HT-29 (cell line): ENCODE measurements at regions not wholly inside any gene's neighbourhood (a gene's known extent, or its start where the extent isn't known, plus 50 kb on each side); places are given as distances from the start of the nearest gene placed in this dataset.
A peak's percentile ranks its signal among the peaks of the same experiment; 100 is the strongest.
"Not testable (repeated sequence)": the region's sequence is repeated elsewhere in the genome, so short reads cannot be mapped to it uniquely, and the experiment has no call there.

Experiments
- DNase-seq: peaks from one replicate; pipeline ENCODE4 v3.0.0-alpha.2; 2015; ENCODE audit warnings: low spot score

GRCh38 chr10:91745090-91745831 lies 53.0 kb upstream of the TNKS2 start:
- DNase-seq, result peak; percentile 52

DNA sequence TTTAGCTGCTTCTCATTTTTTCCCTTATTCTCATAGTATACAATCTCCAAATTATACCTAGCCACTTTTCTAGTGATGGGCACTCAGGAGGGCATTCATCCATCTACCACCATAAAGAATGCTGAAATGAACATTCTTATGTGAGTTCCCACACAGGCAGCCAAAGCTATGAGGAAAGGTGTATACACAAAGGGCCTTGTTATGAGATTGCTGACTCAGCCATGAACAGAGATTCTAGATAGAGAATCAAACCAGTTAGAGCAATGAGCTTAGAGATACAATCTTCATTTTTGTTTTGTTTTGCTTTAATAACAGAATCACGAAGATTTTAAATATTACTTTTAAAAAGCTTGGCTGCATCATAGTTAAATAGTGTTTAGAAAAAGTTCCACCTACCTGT lies 54.8 kb upstream of the TNKS2 start:
- no peak for DNase-seq

DNA sequence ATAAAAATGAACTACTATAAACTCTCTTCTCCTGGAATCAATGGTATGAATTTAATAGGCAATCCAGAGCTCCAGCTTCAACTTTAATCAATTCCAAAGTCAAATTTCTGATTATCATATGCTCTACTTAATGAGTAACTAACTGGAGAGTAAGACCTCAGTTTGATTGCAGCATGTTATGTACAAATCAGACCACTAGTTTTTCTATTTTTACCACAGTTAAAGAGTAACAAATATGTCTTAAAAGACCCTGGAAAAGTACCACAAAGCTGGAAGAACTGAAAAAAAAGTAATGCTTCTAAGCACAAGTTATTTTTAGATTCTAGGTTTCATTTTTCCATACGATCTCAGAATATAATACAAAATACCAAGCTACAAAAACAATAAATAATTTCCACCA lies 56.0 kb upstream of the TNKS2 start:
- no peak for DNase-seq

- no peak for DNase-seq
Observed at GRCh38 chr10:91741356-91741755, 56.9 kb upstream of the TNKS2 start.

DNA sequence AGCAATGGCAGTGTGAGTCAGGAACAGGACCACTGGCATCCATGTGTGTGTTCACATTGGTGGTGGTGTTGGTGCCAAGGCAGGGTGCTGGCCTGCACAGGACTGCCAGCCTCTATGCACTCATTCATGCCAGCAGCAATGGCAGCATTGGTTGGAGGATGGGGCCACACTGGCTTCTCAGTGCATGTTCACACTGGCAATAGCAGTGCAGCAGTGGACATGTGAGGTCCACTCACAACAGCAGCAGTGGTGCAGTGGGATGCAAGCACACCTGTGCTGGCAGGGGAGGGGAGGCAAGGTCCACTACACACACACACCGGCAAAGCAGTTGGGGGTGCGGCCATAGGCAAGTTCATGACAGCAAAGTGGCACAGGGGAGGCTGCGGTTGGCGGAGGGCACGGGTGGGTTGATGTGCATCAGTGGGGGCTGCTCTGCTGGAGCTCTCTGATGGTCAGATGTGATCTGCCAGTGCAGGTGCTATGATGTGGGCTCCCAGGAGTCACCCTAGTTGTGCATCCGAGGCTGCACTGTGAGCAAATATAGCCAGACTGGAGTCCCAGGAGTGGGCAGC lies 57.8 kb upstream of the TNKS2 start:
- no peak for DNase-seq

GRCh38 chr10:91732265-91732664 lies 66.0 kb upstream of the TNKS2 start:
- DNase-seq, result not testable (repeated sequence)

GRCh38 chr10:91729339-91729738 lies 68.9 kb upstream of the TNKS2 start:
- DNase-seq, result not testable (repeated sequence)

- no peak for DNase-seq
Observed at GRCh38 chr10:91726355-91726754, 71.9 kb upstream of the TNKS2 start.

- DNase-seq, result no peak
Observed at GRCh38 chr10:91724933-91725332, 73.3 kb upstream of the TNKS2 start.

DNA sequence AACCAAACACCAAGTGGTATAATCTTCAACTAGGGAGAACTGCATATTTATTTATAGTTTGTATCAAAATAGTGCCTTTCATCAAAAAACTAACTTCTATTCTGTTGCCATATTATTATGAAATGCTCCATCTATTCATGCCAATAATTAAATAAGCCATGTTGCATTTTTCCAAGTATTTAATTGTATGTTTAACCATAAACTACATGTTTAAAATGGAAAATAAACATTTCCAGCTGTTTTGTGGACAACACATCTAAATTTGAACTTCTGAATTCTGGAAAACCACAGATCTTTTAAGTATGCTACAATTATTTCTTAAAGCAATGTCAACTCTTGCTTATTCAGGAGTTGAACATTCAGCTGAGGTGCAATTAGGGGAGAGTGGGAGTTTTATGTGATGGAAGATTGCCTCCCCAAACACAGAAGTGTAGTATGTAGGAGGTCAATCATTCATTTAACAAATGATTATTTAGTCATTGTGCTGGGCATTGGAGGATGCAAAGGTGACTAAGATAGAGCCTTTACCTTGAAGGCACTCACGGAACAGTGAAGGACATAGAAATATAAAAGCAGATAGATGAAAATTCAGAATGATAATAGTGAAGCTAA lies 80.7 kb upstream of the PPP1R3C start:
- DNase-seq, result no peak

DNA sequence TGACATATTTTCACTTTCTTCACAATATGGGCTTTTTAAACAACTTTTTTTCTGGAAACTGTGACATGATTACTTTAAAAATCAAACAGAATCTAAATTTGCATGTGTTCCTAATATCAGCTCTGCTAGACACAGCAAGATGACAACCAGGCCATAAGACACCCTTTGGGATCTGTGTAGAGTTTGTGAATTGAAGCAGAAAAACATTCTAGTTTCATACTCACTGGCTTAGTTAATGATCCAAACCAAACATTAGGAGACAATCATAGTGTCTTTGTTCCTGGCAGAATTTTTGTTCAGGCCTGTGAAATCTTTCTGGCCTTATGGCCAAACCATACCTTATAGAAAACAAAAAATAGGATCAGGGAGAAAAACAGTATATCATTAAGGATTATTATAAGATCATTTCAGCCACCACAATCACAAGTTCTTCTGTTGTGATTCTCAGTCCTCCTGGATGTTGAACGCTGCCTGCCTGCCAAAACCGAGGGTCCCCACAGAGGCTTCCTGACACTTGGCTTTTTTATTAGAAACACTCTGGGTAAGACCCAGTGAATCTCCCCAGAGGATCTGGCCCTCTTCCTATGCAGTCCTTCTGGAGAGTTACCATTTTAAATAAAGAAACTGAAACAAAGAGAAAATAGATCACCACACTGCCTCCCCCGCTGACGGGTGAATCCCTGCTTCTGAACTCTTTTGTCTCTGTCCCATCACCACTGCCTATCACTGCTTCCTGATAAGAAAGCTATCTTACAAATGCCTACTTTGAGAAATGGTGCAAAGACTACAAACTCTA lies 79.2 kb upstream of the PPP1R3C start:
- no peak for DNase-seq

DNA sequence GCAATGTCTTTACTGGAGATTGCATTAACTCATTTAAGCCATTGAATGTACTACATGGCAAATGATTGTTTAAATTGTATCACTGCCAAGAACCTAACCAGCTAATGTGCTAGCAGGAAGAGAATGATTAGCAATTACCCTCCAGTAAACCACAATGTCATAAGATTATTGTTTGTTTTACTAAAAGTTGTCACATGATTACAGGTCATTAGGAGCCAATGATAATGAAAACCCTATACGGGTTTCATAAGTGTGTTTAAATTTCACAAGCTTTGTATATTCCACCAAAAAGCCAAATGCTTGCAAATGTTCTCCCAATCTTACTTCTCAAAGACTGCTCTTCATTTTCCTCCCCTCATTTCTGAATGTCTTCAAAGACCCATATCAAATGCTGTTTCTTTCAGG lies 76.5 kb upstream of the PPP1R3C start:
- peak; percentile 52 for DNase-seq

DNA sequence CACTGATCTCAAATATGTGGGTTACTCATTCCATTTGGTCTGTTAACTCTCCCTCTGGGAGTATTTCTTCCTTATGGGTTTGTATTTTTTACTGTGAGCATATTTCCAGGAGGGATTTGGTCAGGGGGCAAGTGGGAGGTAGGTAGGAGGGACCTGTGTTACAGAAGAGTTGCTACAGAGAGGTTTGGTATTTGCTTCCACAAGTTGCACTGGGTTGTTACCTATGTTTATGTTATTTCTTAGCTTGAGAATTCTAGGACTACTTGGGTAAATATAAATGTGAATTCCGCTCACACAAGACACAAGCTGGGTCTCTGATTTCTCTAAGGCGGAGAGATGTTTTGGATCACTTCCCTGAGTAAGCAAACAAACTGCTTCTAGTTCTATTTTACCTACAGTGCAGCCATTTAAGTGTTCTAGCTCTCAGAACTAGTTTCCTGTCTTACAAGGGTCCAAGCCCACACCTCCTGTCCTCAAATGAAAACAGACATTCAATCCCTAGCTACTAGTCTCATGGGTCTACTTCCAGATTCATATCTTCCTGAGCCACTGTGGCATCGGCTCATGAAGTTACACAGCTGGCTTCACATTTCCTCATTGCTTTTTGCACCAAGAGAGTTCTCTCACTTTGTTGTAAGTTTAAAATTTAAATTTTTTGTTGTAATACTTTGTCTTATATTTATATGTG lies 75.4 kb upstream of the PPP1R3C start:
- DNase-seq, result no peak

DNA sequence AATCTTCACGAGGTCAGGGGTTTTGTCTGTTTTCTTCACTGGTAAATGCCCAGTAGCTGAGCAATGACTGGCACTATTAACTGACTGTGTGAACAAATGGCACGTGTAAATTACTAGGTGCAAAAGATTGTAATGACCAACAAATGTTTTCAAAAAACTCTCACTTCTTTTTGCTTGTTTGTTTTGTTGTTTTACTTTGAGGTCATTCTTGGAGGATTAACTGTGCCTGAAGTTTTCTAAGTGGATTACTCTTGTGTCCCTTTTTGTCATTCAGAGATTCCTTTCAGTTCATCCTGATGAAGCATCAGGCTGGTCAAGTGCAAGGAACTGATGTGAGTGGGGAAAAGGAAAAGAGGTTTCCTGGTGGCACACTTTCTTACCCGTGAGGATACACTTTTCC lies 74.4 kb upstream of the PPP1R3C start:
- no peak for DNase-seq

DNA sequence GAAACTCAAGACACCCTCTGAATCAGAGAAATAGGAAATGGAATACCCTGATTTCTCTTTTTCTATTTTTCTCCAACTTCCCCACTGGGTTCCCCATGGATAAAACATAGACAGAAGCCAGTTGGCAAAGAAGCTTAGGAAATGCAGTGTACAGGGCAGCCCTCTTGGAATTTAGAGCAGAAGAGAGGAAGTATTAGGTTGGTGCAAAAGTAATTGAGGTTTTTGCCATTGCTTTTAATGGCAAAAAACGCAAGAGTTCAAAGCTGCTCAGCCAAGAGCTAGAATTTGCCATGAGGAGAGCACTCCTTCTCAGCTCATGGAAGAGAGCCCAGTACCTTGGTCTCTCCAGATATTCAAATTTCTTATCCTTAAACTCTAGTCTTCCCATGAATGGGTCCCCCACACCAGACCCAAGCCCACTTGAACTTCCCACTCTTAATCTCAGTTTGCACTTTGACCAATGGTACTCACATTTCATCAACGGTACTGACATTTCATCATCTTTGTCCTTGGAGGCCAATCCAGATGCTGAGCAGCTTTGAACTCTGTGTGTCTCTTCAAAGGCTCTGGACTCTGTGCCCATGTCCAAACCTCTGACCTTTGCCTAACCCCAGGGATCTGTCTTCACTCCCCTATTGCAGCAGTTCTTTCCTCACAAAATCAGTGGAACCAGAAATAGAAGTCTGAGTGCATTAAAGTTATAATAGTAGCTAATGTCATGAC lies 73.2 kb upstream of the PPP1R3C start:
- DNase-seq, result no peak

- DNase-seq, result no peak
Observed at GRCh38 chr10:91702620-91703019, 69.7 kb upstream of the PPP1R3C start.

DNA sequence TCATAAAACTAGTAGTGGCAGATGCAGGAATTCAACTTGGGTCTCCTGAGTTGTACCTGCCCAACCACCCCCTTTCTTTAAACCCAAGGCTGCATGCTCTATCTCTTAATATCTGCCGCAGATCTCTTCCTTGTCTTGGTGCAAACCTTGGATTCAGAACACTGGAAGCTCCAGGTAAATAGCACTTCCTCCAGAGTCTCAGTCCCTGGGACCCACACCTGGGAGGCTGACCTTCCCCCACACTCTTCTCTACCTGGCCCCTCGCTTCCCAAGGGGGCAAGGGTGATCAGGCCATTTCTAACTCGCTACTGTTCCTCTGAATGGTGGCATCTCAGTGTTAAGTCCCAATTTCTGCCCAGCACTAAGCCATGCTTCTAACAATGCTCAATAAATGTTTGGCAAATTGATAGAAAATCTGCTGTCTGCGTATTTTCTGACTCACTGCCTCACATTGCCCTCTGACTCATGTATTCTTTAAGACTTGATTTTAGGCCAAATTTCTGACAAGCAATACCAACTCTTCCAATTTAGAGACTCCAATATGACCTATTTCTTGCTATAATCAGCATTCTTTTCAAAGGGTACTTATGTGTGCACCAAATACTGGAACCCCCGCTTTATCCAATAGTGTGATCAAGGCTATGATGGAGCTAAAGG lies 68.0 kb upstream of the PPP1R3C start:
- no peak for DNase-seq

- DNase-seq, result no peak
Observed at GRCh38 chr10:91700273-91700672, 67.4 kb upstream of the PPP1R3C start.

GRCh38 chr10:91698258-91698657 lies 65.4 kb upstream of the PPP1R3C start:
- no peak for DNase-seq

- DNase-seq, result peak; percentile 71
Observed at GRCh38 chr10:91694170-91694794, 61.4 kb upstream of the PPP1R3C start.
